HepG2 (cell line): ENCODE measurements at regions not wholly inside any gene's neighbourhood (a gene's known extent, or its start where the extent isn't known, plus 50 kb on each side); places are given as distances from the start of the nearest gene placed in this dataset.

Experiments
- ATAC-seq: fragments of 200-7000 bp; cut with Tn5 transposase; 3 replicates; pipeline ENCODE4 v1.9.1; 2020; ENCODE audit warnings: mild to moderate bottlenecking, moderate library complexity
- BruUV-seq: library from RNA; stranded (reverse); fragments of 400-500 nt; replicated peaks from 2 replicates; lab custom pipeline; 2021; lab: Mats Ljungman, UMichigan
- CTCF ChIA-PET: fragments of 300-600 bp; formaldehyde crosslinking; extraction: SDS; loops from one replicate; lab custom pipeline; 2021; ENCODE audit warnings: low total read pairs, inconsistent platforms, low intra/inter-chr PET ratio; lab: Yijun Ruan, JAX
- POLR2A ChIA-PET: fragments of 350-600 bp; sonication (Branson Sonifier 250); formaldehyde crosslinking; loops from one replicate; lab custom pipeline; 2020; ENCODE audit warnings: antibody characterized with exemption, inconsistent platforms; lab: Yijun Ruan, JAX
- DNase-seq: peaks from one replicate; pipeline ENCODE4 v3.0.0-alpha.2; 2015; ENCODE audit warnings: low spot score
- FAIRE-seq: peaks from 3 replicates; lab custom pipeline; 2011; peaks lifted over from hg19 to GRCh38; lab: Jason Lieb, UNC
- H2AFZ ChIP-seq: one replicate; pipeline ENCODE4 v1.6.1; 2011; ENCODE audit warnings: low read length, inconsistent platforms
- H3K27ac ChIP-seq: fragments of 300-600 bp; 3 replicates; pipeline ENCODE4 v1.8.0; 2011; ENCODE audit warnings: mixed run types, mild to moderate bottlenecking, mixed read lengths, low read length, inconsistent platforms; ENCODE audit not compliant: insufficient read depth; ENCODE audit errors: extremely low read length
- H3K27me3 ChIP-seq, 2 experiments: fragments of 200-600 bp in 1 of 2; 2 replicates in 1 of 2; 3 replicates in 1 of 2; pipeline versions ENCODE4 v1.6.0 to v1.8.0; 2011; ENCODE audit warnings: low read length in 2 of 2, mild to moderate bottlenecking in 2 of 2, moderate library complexity in 2 of 2, inconsistent platforms in 1 of 2; ENCODE audit not compliant: insufficient read depth in 2 of 2, control insufficient read depth in 1 of 2
- H3K36me3 ChIP-seq, 2 experiments: fragments of 200-600 bp in 1 of 2; replicated peaks in 1 of 2; 2 replicates in 1 of 2; 3 replicates in 1 of 2; pipeline versions ENCODE4 v1.5.1 to v1.8.0; 2011; ENCODE audit warnings: low read length in 2 of 2, inconsistent platforms in 1 of 2; ENCODE audit not compliant: insufficient read depth in 2 of 2, control insufficient read depth in 1 of 2
- H3K4me1 ChIP-seq: 2 replicates; pipeline ENCODE4 v1.5.1; 2012; ENCODE audit warnings: low read length, inconsistent platforms; ENCODE audit not compliant: insufficient read depth
- H3K4me2 ChIP-seq: 2 replicates; pipeline ENCODE4 v1.6.0; 2011; ENCODE audit warnings: low read depth, low read length, inconsistent platforms
- H3K4me3 ChIP-seq, 3 experiments: fragments of 200-600 bp in 1 of 3; sonication (generic), shearing (Covaris generic) in 1 of 3; replicated peaks in 1 of 3; 2 replicates each; pipeline ENCODE4 v1.5.1; 2011 to 2016; ENCODE audit warnings: low read length in 3 of 3, inconsistent platforms in 2 of 3, low read depth in 2 of 3, mild to moderate bottlenecking in 2 of 3, control low read depth in 1 of 3, mixed read lengths in 1 of 3; ENCODE audit not compliant: insufficient read depth in 1 of 3
- H3K79me2 ChIP-seq: one replicate; pipeline ENCODE4 v1.6.1; 2011; ENCODE audit warnings: low read length, inconsistent platforms; ENCODE audit not compliant: insufficient read depth
- H3K9ac ChIP-seq: 2 replicates; pipeline ENCODE4 v1.6.0; 2011; ENCODE audit warnings: mild to moderate bottlenecking, low read depth, low read length, inconsistent platforms; ENCODE audit not compliant: insufficient read depth
- H3K9me3 ChIP-seq: 2 replicates; pipeline ENCODE4 v1.5.1; 2012; ENCODE audit warnings: mild to moderate bottlenecking, low read length
- H4K20me1 ChIP-seq: 2 replicates; pipeline ENCODE4 v1.6.0; 2011; ENCODE audit warnings: inconsistent platforms, mild to moderate bottlenecking, low read length, moderate library complexity; ENCODE audit not compliant: insufficient read depth
- GTF3A ChIP-seq: sonication (generic); formaldehyde crosslinking; conservative IDR thresholded peaks from 2 replicates; pipeline ENCODE4 v1.4.0; 2020; ENCODE audit warnings: mild to moderate bottlenecking, missing genetic modification reagents
- RBAK ChIP-seq: sonication (generic); formaldehyde crosslinking; IDR thresholded peaks from 2 replicates; pipeline ENCODE4 v1.5.1; 2020; ENCODE audit warnings: mild to moderate bottlenecking, missing genetic modification reagents
- RNF2 ChIP-seq: fragments of 450-650 bp; conservative IDR thresholded peaks from 2 replicates; pipeline ENCODE4 v1.6.1; 2016; ENCODE audit warnings: low read depth
- SRSF4 ChIP-seq: fragments of 200-400 bp; formaldehyde crosslinking; IDR thresholded peaks from one replicate; pipeline ENCODE4 v1.6.1; 2018; ENCODE audit warnings: mild to moderate bottlenecking, low read depth, low read length, moderate library complexity; ENCODE audit not compliant: poor library complexity, severe bottlenecking
- TAF15 ChIP-seq: fragments of 200-400 bp; formaldehyde crosslinking; IDR thresholded peaks from one replicate; pipeline ENCODE4 v1.6.1; 2018; ENCODE audit warnings: mild to moderate bottlenecking, low read depth, low read length; ENCODE audit not compliant: poor library complexity, severe bottlenecking
- THYN1 ChIP-seq: sonication (generic); formaldehyde crosslinking; IDR thresholded peaks from 2 replicates; pipeline ENCODE4 v1.8.1; 2023; ENCODE audit warnings: low read depth, mild to moderate bottlenecking, moderate library complexity, missing genetic modification reagents, borderline replicate concordance
- ZFX ChIP-seq: sonication (generic); formaldehyde crosslinking; IDR thresholded peaks from 2 replicates; pipeline ENCODE4 v1.4.0; 2020; ENCODE audit warnings: mild to moderate bottlenecking, low read depth, missing genetic modification reagents, moderate library complexity
- ZMAT3 ChIP-seq: sonication (generic); formaldehyde crosslinking; conservative IDR thresholded peaks from 2 replicates; pipeline ENCODE4 v1.7.0; 2021; ENCODE audit warnings: missing genetic modification reagents
- ZNF121 ChIP-seq: sonication (generic); formaldehyde crosslinking; IDR thresholded peaks from 2 replicates; pipeline ENCODE4 v1.5.0; 2020; ENCODE audit warnings: mild to moderate bottlenecking, missing genetic modification reagents
- ZNF207 ChIP-seq: fragments of 450-650 bp; IDR thresholded peaks from 2 replicates; pipeline ENCODE4 v1.6.1; 2016; ENCODE audit warnings: antibody characterized with exemption, borderline replicate concordance
- ZNF264 ChIP-seq: sonication (generic); formaldehyde crosslinking; IDR thresholded peaks from 2 replicates; pipeline ENCODE4 v1.4.0; 2020; ENCODE audit warnings: missing genetic modification reagents
- ZNF484 ChIP-seq: sonication (generic); formaldehyde crosslinking; IDR thresholded peaks from 2 replicates; pipeline ENCODE4 v1.5.1; 2020; ENCODE audit warnings: mild to moderate bottlenecking, low read depth, missing genetic modification reagents, borderline replicate concordance
- ZNF564 ChIP-seq: sonication (generic); formaldehyde crosslinking; IDR thresholded peaks from 2 replicates; pipeline ENCODE4 v1.8.1; 2023; ENCODE audit warnings: mild to moderate bottlenecking, missing genetic modification reagents
- ZNF616 ChIP-seq: sonication (generic); formaldehyde crosslinking; IDR thresholded peaks from 2 replicates; pipeline ENCODE4 v1.5.0; 2020; ENCODE audit warnings: low read depth, mild to moderate bottlenecking, missing genetic modification reagents
- WGBS: methylation state at CpG from one replicate; pipeline ENCODE4 v1.1.6; 2017; ENCODE audit warnings: low lambda C conversion rate; 5-methylcytosine and 5-hydroxymethylcytosine counted together
- in situ Hi-C: cut with HindIII; loops from 2 replicates; pipeline ENCODE4 v1.10.0; 2017; ENCODE audit warnings: low pct_unique_long_range_greater_than_20kb; ENCODE audit not compliant: extremely low pct_ligation_motif_present
- intact Hi-C: fragments of 100-400 bp; cut with micrococcal nuclease; formaldehyde crosslinking; loops from one replicate; pipeline ENCODE4 v1.10.0; 2022; ENCODE audit not compliant: unreplicated experiment
- TF ChIP-seq, protein P1 (sequence below): sonication (generic); formaldehyde crosslinking; IDR thresholded peaks from 2 replicates; pipeline ENCODE4; 2020; ENCODE audit warnings: missing genetic modification reagents, mild to moderate bottlenecking, borderline replicate concordance

DNA sequence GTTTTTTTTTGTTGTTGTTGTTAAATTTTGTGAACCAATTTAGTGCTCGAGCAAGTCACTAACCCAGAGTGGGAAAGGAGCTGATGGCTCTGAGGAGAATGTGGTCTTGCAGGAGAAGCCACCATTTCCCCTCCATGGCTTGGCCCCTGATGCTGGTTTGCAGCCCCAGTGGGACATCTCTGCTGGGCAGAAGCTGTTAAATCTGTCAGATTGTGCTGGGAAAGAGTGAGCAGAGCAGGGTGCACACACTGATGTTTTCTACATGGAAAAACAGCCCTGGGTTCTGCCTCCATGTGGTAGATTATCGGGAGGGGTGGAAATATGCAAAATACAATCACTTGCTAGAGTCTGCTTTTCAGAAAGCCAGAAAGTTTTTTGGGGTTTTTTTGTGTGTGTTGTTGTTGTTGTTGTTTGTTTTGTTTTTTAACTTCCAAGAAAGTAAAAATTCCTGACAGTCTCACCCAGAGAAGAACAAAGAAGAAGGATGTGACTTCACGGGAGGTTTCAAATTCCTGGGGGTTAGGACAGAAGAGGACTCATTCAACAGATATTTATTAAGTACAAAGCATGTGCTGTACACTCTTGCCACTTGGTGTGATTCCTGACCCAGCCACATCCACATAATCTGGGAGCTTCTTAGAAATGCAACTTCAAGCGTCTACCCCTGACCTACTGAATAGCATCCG is 133.7 kb downstream of the FOXB1 start:
- WGBS: 2% methylated on average over 5 of the region's 5 CpGs
- H4K20me1 ChIP-seq: no peaks in the 10 kb centered on the region
- no peak overlapping the region for H2AFZ ChIP-seq
- no TSS peak for BruUV-seq
- ATAC-seq: no peak
- no peak overlapping the region for H3K4me2 ChIP-seq
- in situ Hi-C loops: no loop called here
- H3K36me3 ChIP-seq: no peaks in the 10 kb centered on the region
- no peaks in the 10 kb centered on the region for H3K9me3 ChIP-seq
- H3K27me3 ChIP-seq: no peaks in the 10 kb centered on the region; a peak in 2 of 5 replicates
- TF ChIP-seq ZNF264 (CRISPR knock-in tag) (no peak), ZNF564 (no peak), SRSF4 (no peak), ZNF484 (CRISPR knock-in tag) (no peak), ZNF616 (CRISPR knock-in tag) (no peak), THYN1 (CRISPR knock-in tag) (no peak), ZFX (no peak), TAF15 (no peak), RBAK (CRISPR knock-in tag) (no peak), ZNF207 (no peak), RNF2 (no peak), GTF3A (CRISPR knock-in tag) (no peak), ZNF121 (CRISPR knock-in tag) (no peak), ZMAT3 (CRISPR knock-in tag) (no peak)
- TF ChIP-seq, protein P1, sequence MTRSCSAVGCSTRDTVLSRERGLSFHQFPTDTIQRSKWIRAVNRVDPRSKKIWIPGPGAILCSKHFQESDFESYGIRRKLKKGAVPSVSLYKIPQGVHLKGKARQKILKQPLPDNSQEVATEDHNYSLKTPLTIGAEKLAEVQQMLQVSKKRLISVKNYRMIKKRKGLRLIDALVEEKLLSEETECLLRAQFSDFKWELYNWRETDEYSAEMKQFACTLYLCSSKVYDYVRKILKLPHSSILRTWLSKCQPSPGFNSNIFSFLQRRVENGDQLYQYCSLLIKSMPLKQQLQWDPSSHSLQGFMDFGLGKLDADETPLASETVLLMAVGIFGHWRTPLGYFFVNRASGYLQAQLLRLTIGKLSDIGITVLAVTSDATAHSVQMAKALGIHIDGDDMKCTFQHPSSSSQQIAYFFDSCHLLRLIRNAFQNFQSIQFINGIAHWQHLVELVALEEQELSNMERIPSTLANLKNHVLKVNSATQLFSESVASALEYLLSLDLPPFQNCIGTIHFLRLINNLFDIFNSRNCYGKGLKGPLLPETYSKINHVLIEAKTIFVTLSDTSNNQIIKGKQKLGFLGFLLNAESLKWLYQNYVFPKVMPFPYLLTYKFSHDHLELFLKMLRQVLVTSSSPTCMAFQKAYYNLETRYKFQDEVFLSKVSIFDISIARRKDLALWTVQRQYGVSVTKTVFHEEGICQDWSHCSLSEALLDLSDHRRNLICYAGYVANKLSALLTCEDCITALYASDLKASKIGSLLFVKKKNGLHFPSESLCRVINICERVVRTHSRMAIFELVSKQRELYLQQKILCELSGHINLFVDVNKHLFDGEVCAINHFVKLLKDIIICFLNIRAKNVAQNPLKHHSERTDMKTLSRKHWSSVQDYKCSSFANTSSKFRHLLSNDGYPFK: no peak
- no peaks in the 10 kb centered on the region for H3K79me2 ChIP-seq
- DNase-seq: no peak
- no peak overlapping the region for H3K4me3 ChIP-seq
- POLR2A ChIA-PET: no interaction called here
- intact Hi-C loops: no loop called here
- no peak overlapping the region for H3K9ac ChIP-seq
- no peak for FAIRE-seq
- H3K27ac ChIP-seq: no peak overlapping the region
- no peaks in the 10 kb centered on the region for H3K4me1 ChIP-seq
- CTCF ChIA-PET: no interaction called here
